Fibroblast of lung (primary cell): ENCODE measurements at regions not wholly inside any gene's neighbourhood (a gene's known extent, or its start where the extent isn't known, plus 50 kb on each side); places are given as distances from the start of the nearest gene placed in this dataset.

Experiments used
- CTCF ChIP-seq, 2 donors: IDR thresholded peaks in 1 of 2; conservative IDR thresholded peaks in 1 of 2; 1 replicate in 1 of 2; 2 replicates in 1 of 2; pipeline ENCODE4 v1.5.1; 2011 to 2012; ENCODE audit warnings: low read length in 2 of 2, control low read depth in 1 of 2, inconsistent platforms in 1 of 2, low read depth in 1 of 2, mild to moderate bottlenecking in 1 of 2
- EZH2 ChIP-seq: IDR thresholded peaks from 2 replicates; pipeline ENCODE4 v1.5.1; 2012; ENCODE audit warnings: low read length, control low read depth, mild to moderate bottlenecking; ENCODE audit errors: missing control alignments

DNA sequence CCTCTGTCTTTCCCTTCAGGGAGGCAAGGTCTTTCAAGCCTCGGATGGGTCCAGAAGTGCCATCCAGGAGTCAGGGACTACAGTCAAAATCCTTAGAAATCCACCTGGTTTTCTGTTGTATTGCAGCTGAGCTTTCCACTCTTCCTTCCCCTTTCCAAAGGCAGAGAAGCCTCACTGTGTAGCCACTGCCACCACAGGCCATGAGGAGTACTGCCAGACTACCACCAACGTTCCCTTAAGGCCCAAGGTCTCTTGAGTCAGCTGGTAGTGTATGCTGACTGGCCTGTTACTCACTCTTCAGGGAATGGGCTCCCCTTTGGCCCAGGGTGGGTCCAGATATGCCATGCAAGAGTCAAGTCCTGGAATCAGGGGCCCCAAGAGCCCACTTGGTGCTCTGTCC, 1454.1 kb downstream of the PCDH19 start:
- no peak for TF ChIP-seq EZH2
- TF ChIP-seq CTCF (conservative IDR thresholded peaks at IDR 0.05 in 1 of 2, IDR thresholded peaks at IDR 0.05 in 1 of 2; ENCODE audit: low read depth in 1 of 2, low read length in 2 of 2): no peak
